HEK293 (cell line): ENCODE measurements at regions not wholly inside any gene's neighbourhood (a gene's known extent, or its start where the extent isn't known, plus 50 kb on each side); places are given as distances from the start of the nearest gene placed in this dataset.

Experiments
- GLI4 ChIP-seq: fragments of 450-650 bp; formaldehyde crosslinking; IDR thresholded peaks from 2 replicates; pipeline ENCODE4 v1.5.1; 2016; ENCODE audit warnings: missing biosample characterization, missing genetic modification characterization
- IKZF3 ChIP-seq: fragments of 450-650 bp; IDR thresholded peaks from 2 replicates; pipeline ENCODE4 v1.5.0; 2018; ENCODE audit warnings: missing biosample characterization, mild to moderate bottlenecking, missing genetic modification characterization, moderate library complexity
- YY1 ChIP-seq: fragments of 450-650 bp; formaldehyde crosslinking; IDR thresholded peaks from 2 replicates; pipeline ENCODE4 v1.5.1; 2018; ENCODE audit warnings: missing biosample characterization, missing genetic modification characterization
- ZIC2 ChIP-seq: fragments of 450-650 bp; formaldehyde crosslinking; IDR thresholded peaks from 2 replicates; pipeline ENCODE4 v1.5.1; 2016; ENCODE audit warnings: missing biosample characterization, missing genetic modification characterization
- ZNF239 ChIP-seq: fragments of 450-650 bp; formaldehyde crosslinking; IDR thresholded peaks from 2 replicates; pipeline ENCODE4 v1.5.1; 2016; ENCODE audit warnings: missing biosample characterization, missing genetic modification characterization
- ZNF776 ChIP-seq: fragments of 450-650 bp; formaldehyde crosslinking; IDR thresholded peaks from 2 replicates; pipeline ENCODE4 v1.5.0; 2017; ENCODE audit warnings: missing biosample characterization, missing genetic modification characterization, borderline replicate concordance
- ZSCAN23 ChIP-seq: fragments of 450-650 bp; formaldehyde crosslinking; IDR thresholded peaks from 2 replicates; pipeline ENCODE4 v1.5.1; 2016; ENCODE audit warnings: missing biosample characterization, missing genetic modification characterization
- TF ChIP-seq, protein P1 (sequence below): fragments of 450-650 bp; formaldehyde crosslinking; IDR thresholded peaks from 2 replicates; pipeline ENCODE4 v1.5.1; 2016; ENCODE audit warnings: missing biosample characterization, missing genetic modification characterization
- TF ChIP-seq, protein P2 (sequence below): fragments of 450-650 bp; formaldehyde crosslinking; IDR thresholded peaks from 2 replicates; pipeline ENCODE4 v1.5.1; 2016; ENCODE audit warnings: missing biosample characterization, missing genetic modification characterization
- TF ChIP-seq, protein P3 (sequence below): fragments of 450-650 bp; formaldehyde crosslinking; IDR thresholded peaks from 2 replicates; pipeline ENCODE4 v1.5.1; 2016; ENCODE audit warnings: missing biosample characterization, missing genetic modification characterization
- TF ChIP-seq, protein P4 (sequence below): sonication (generic); formaldehyde crosslinking; IDR thresholded peaks from 2 replicates; pipeline ENCODE4 v1.8.1; 2022; ENCODE audit warnings: mild to moderate bottlenecking, moderate library complexity, missing genetic modification reagents

DNA sequence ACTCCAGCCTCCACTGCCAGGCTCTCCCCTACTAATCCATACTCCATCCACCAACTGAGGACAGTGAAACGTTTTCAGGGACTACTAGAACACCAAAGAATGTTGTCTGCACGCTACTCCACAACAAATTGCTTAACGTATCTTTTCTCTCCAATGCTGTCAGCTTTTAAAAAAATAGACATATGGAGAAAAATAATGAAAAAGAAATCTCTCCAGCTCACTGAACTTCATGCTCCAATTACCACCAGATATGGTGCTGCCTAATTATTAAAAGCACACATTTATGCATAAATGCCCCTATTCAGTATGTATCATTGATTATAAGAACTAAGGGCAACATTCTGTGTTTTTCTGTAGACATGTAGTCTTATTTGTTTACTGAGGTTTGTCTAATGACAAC is 672.2 kb upstream of the ANO3 start:
- no peak for TF ChIP-seq GLI4 (tag by site-specific recombination)
- TF ChIP-seq ZIC2 = no peak
- TF ChIP-seq ZNF776 = no peak
- TF ChIP-seq IKZF3 (tag by site-specific recombination) = no peak
- TF ChIP-seq, protein P1, sequence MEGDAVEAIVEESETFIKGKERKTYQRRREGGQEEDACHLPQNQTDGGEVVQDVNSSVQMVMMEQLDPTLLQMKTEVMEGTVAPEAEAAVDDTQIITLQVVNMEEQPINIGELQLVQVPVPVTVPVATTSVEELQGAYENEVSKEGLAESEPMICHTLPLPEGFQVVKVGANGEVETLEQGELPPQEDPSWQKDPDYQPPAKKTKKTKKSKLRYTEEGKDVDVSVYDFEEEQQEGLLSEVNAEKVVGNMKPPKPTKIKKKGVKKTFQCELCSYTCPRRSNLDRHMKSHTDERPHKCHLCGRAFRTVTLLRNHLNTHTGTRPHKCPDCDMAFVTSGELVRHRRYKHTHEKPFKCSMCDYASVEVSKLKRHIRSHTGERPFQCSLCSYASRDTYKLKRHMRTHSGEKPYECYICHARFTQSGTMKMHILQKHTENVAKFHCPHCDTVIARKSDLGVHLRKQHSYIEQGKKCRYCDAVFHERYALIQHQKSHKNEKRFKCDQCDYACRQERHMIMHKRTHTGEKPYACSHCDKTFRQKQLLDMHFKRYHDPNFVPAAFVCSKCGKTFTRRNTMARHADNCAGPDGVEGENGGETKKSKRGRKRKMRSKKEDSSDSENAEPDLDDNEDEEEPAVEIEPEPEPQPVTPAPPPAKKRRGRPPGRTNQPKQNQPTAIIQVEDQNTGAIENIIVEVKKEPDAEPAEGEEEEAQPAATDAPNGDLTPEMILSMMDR (tag by site-specific recombination) = no peak
- TF ChIP-seq, protein P2, sequence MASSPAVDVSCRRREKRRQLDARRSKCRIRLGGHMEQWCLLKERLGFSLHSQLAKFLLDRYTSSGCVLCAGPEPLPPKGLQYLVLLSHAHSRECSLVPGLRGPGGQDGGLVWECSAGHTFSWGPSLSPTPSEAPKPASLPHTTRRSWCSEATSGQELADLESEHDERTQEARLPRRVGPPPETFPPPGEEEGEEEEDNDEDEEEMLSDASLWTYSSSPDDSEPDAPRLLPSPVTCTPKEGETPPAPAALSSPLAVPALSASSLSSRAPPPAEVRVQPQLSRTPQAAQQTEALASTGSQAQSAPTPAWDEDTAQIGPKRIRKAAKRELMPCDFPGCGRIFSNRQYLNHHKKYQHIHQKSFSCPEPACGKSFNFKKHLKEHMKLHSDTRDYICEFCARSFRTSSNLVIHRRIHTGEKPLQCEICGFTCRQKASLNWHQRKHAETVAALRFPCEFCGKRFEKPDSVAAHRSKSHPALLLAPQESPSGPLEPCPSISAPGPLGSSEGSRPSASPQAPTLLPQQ (tag by site-specific recombination) = no peak
- no peak for TF ChIP-seq YY1 (tag by site-specific recombination)
- TF ChIP-seq ZNF239 (tag by site-specific recombination) = no peak
- no peak for TF ChIP-seq ZSCAN23 (tag by site-specific recombination)
- TF ChIP-seq, protein P3, sequence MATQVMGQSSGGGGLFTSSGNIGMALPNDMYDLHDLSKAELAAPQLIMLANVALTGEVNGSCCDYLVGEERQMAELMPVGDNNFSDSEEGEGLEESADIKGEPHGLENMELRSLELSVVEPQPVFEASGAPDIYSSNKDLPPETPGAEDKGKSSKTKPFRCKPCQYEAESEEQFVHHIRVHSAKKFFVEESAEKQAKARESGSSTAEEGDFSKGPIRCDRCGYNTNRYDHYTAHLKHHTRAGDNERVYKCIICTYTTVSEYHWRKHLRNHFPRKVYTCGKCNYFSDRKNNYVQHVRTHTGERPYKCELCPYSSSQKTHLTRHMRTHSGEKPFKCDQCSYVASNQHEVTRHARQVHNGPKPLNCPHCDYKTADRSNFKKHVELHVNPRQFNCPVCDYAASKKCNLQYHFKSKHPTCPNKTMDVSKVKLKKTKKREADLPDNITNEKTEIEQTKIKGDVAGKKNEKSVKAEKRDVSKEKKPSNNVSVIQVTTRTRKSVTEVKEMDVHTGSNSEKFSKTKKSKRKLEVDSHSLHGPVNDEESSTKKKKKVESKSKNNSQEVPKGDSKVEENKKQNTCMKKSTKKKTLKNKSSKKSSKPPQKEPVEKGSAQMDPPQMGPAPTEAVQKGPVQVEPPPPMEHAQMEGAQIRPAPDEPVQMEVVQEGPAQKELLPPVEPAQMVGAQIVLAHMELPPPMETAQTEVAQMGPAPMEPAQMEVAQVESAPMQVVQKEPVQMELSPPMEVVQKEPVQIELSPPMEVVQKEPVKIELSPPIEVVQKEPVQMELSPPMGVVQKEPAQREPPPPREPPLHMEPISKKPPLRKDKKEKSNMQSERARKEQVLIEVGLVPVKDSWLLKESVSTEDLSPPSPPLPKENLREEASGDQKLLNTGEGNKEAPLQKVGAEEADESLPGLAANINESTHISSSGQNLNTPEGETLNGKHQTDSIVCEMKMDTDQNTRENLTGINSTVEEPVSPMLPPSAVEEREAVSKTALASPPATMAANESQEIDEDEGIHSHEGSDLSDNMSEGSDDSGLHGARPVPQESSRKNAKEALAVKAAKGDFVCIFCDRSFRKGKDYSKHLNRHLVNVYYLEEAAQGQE (tag by site-specific recombination) = no peak
- TF ChIP-seq, protein P4, sequence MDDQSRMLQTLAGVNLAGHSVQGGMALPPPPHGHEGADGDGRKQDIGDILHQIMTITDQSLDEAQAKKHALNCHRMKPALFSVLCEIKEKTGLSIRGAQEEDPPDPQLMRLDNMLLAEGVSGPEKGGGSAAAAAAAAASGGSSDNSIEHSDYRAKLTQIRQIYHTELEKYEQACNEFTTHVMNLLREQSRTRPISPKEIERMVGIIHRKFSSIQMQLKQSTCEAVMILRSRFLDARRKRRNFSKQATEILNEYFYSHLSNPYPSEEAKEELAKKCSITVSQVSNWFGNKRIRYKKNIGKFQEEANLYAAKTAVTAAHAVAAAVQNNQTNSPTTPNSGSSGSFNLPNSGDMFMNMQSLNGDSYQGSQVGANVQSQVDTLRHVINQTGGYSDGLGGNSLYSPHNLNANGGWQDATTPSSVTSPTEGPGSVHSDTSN (CRISPR knock-in tag) = no peak
